Ectodermal cell (in vitro differentiated cells): ENCODE measurements at regions not wholly inside any gene's neighbourhood (a gene's known extent, or its start where the extent isn't known, plus 50 kb on each side); places are given as distances from the start of the nearest gene placed in this dataset.

Source experiments
- H3K27ac ChIP-seq: 2 replicates; pipeline ENCODE4 v1.7.0; 2013; ENCODE audit warnings: mild to moderate bottlenecking, low read depth, low read length; ENCODE audit not compliant: insufficient read depth, poor library complexity, severe bottlenecking
- H3K27me3 ChIP-seq: 2 replicates; pipeline ENCODE4 v1.7.0; 2013; ENCODE audit warnings: mild to moderate bottlenecking, low read length; ENCODE audit not compliant: insufficient read depth, control insufficient read depth, poor library complexity, severe bottlenecking
- H3K36me3 ChIP-seq: one replicate; pipeline ENCODE4 v1.7.0; 2013; ENCODE audit warnings: low read length; ENCODE audit not compliant: control insufficient read depth, insufficient read depth
- H3K4me1 ChIP-seq: one replicate; pipeline ENCODE4 v1.7.0; 2013; ENCODE audit warnings: low read length; ENCODE audit not compliant: control insufficient read depth, insufficient read depth
- H3K4me3 ChIP-seq: 2 replicates; pipeline ENCODE4 v1.7.0; 2013; ENCODE audit warnings: low read depth, low read length, control low read depth; ENCODE audit not compliant: insufficient read depth
- H3K9me3 ChIP-seq: 2 replicates; pipeline ENCODE4 v1.7.0; 2013; ENCODE audit warnings: mild to moderate bottlenecking, low read length, moderate library complexity; ENCODE audit not compliant: control insufficient read depth
- WGBS, 2 experiments: methylation state at CpG; one replicate each; pipeline ENCODE4 v1.1.7; 2013; ENCODE audit warnings: missing lambda C conversion rate in 2 of 2; 5-methylcytosine and 5-hydroxymethylcytosine counted together

GRCh38 chr5:8868283-8868682 is 677.6 kb downstream of the SEMA5A start:
- Histone ChIP-seq H3K4me1 (peaks cover 6% of the 10 kb centered on the region), H3K36me3 (no peaks in the 10 kb centered on the region), H3K4me3 (no peak overlapping the region), H3K27me3 (no peaks in the 10 kb centered on the region), H3K9me3 (no peaks in the 10 kb centered on the region), H3K27ac (no peak overlapping the region)
- WGBS, 2 experiments, result no CpG with 5 or more reads among the region's 1 CpG

GRCh38 chr5:8869932-8870331 is 675.9 kb downstream of the SEMA5A start:
- H3K9me3 ChIP-seq, result no peaks in the 10 kb centered on the region
- no peaks in the 10 kb centered on the region for H3K36me3 ChIP-seq
- 82 to 84% methylated on average over 12 of the region's 12 CpGs for WGBS, 2 experiments

GRCh38 chr5:8870349-8870958 is 675.4 kb downstream of the SEMA5A start:
- Histone ChIP-seq H3K4me1 (peaks cover 6% of the 10 kb centered on the region), H3K9me3 (no peaks in the 10 kb centered on the region), H3K27ac (no peak overlapping the region), H3K27me3 (no peaks in the 10 kb centered on the region), H3K36me3 (no peaks in the 10 kb centered on the region), H3K4me3 (no peak overlapping the region)
- 90 to 91% methylated on average over 19 to 20 of the region's 20 CpGs for WGBS, 2 experiments

More at GRCh38 chr5:8869932-8870331, 675.9 kb downstream of the SEMA5A start:
- no peak overlapping the region for H3K27ac ChIP-seq
- H3K27me3 ChIP-seq, result no peaks in the 10 kb centered on the region
- peaks cover 6% of the 10 kb centered on the region for H3K4me1 ChIP-seq
- no peak overlapping the region for H3K4me3 ChIP-seq

GRCh38 chr5:8870959-8871355 is 674.9 kb downstream of the SEMA5A start:
- 88 to 89% methylated on average over 7 of the region's 7 CpGs for WGBS, 2 experiments
- no peaks in the 10 kb centered on the region for H3K9me3 ChIP-seq

GRCh38 chr5:8871446-8871845 is 674.4 kb downstream of the SEMA5A start:
- H3K9me3 ChIP-seq, result no peaks in the 10 kb centered on the region
- no peak overlapping the region for H3K27ac ChIP-seq
- H3K4me1 ChIP-seq, result peaks cover 6% of the 10 kb centered on the region
- no peak overlapping the region for H3K4me3 ChIP-seq
- no peaks in the 10 kb centered on the region for H3K27me3 ChIP-seq
- WGBS, 2 experiments, result 90 to 100% methylated on average over 2 of the region's 2 CpGs
- no peaks in the 10 kb centered on the region for H3K36me3 ChIP-seq

More at GRCh38 chr5:8870959-8871355, 674.9 kb downstream of the SEMA5A start:
- H3K36me3 ChIP-seq, result no peaks in the 10 kb centered on the region
- no peak overlapping the region for H3K4me3 ChIP-seq
- no peaks in the 10 kb centered on the region for H3K27me3 ChIP-seq
- peaks cover 6% of the 10 kb centered on the region for H3K4me1 ChIP-seq
- no peak overlapping the region for H3K27ac ChIP-seq

- Histone ChIP-seq H3K4me1 (peaks cover 6% of the 10 kb centered on the region), H3K9me3 (no peaks in the 10 kb centered on the region), H3K27ac (no peak overlapping the region), H3K4me3 (no peak overlapping the region), H3K36me3 (no peaks in the 10 kb centered on the region), H3K27me3 (no peaks in the 10 kb centered on the region)
- WGBS, 2 experiments, result 87 to 89% methylated on average over 2 of the region's 2 CpGs
Observed at GRCh38 chr5:8875722-8876121, 670.2 kb downstream of the SEMA5A start.

- Histone ChIP-seq H3K27ac (no peak overlapping the region), H3K36me3 (no peaks in the 10 kb centered on the region), H3K4me3 (no peak overlapping the region), H3K4me1 (no peaks in the 10 kb centered on the region), H3K27me3 (no peaks in the 10 kb centered on the region), H3K9me3 (no peaks in the 10 kb centered on the region)
- WGBS, 2 experiments, result 90 to 96% methylated on average over 3 of the region's 3 CpGs
Observed at GRCh38 chr5:8879248-8879647, 666.6 kb downstream of the SEMA5A start.

- H3K4me3 ChIP-seq, result no peak overlapping the region
- H3K9me3 ChIP-seq, result no peaks in the 10 kb centered on the region
- no peaks in the 10 kb centered on the region for H3K27me3 ChIP-seq
- no peak overlapping the region for H3K27ac ChIP-seq
- no peaks in the 10 kb centered on the region for H3K4me1 ChIP-seq
- WGBS, 2 experiments, result 79 to 91% methylated on average over 2 of the region's 2 CpGs
- no peaks in the 10 kb centered on the region for H3K36me3 ChIP-seq
Observed at GRCh38 chr5:8884029-8884428, 661.8 kb downstream of the SEMA5A start.

GRCh38 chr5:8892926-8893325 is 652.9 kb downstream of the SEMA5A start:
- 98 to 100% methylated on average over 2 to 3 of the region's 3 CpGs for WGBS, 2 experiments
- H3K4me3 ChIP-seq, result no peak overlapping the region
- H3K27me3 ChIP-seq, result no peaks in the 10 kb centered on the region
- no peaks in the 10 kb centered on the region for H3K9me3 ChIP-seq
- no peak overlapping the region for H3K27ac ChIP-seq
- H3K36me3 ChIP-seq, result no peaks in the 10 kb centered on the region
- H3K4me1 ChIP-seq, result no peaks in the 10 kb centered on the region

- Histone ChIP-seq H3K27ac (no peak overlapping the region), H3K9me3 (no peaks in the 10 kb centered on the region), H3K36me3 (no peaks in the 10 kb centered on the region), H3K27me3 (no peaks in the 10 kb centered on the region), H3K4me1 (no peaks in the 10 kb centered on the region), H3K4me3 (no peak overlapping the region)
- 75 to 80% methylated on average over 2 of the region's 3 CpGs for WGBS, 2 experiments
Observed at GRCh38 chr5:8894031-8894430, 651.8 kb downstream of the SEMA5A start.

GRCh38 chr5:8895062-8895461 is 650.8 kb downstream of the SEMA5A start:
- no peak overlapping the region for H3K27ac ChIP-seq
- WGBS, 2 experiments, result 86 to 89% methylated on average over 3 to 4 of the region's 4 CpGs
- H3K4me1 ChIP-seq, result no peaks in the 10 kb centered on the region
- no peaks in the 10 kb centered on the region for H3K27me3 ChIP-seq
- H3K36me3 ChIP-seq, result no peaks in the 10 kb centered on the region
- H3K4me3 ChIP-seq, result no peak overlapping the region
- H3K9me3 ChIP-seq, result no peaks in the 10 kb centered on the region
